ENCODE measurements at regions not wholly inside any gene's neighbourhood (a gene's known extent, or its start where the extent isn't known, plus 50 kb on each side); places are given as distances from the start of the nearest gene placed in this dataset.

- H3K4me3 ChIP-seq (ENCODE audit: low read depth, low read length): no peak overlapping the region
- TF ChIP-seq, protein P1, sequence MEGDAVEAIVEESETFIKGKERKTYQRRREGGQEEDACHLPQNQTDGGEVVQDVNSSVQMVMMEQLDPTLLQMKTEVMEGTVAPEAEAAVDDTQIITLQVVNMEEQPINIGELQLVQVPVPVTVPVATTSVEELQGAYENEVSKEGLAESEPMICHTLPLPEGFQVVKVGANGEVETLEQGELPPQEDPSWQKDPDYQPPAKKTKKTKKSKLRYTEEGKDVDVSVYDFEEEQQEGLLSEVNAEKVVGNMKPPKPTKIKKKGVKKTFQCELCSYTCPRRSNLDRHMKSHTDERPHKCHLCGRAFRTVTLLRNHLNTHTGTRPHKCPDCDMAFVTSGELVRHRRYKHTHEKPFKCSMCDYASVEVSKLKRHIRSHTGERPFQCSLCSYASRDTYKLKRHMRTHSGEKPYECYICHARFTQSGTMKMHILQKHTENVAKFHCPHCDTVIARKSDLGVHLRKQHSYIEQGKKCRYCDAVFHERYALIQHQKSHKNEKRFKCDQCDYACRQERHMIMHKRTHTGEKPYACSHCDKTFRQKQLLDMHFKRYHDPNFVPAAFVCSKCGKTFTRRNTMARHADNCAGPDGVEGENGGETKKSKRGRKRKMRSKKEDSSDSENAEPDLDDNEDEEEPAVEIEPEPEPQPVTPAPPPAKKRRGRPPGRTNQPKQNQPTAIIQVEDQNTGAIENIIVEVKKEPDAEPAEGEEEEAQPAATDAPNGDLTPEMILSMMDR (conservative IDR thresholded peaks at IDR 0.05; ENCODE audit: low read depth, low read length): no peak
- DNase-seq (ENCODE audit: low read depth): peak; percentile 8
Observed at GRCh38 chr2:193885419-193885818, 1690.7 kb upstream of the TMEFF2 start.

- no peak overlapping the region for H3K4me3 ChIP-seq (ENCODE audit: low read depth, low read length)
- no peak for DNase-seq (ENCODE audit: low read depth)
- TF ChIP-seq, protein P1 (conservative IDR thresholded peaks at IDR 0.05; ENCODE audit: low read depth, low read length): no peak
Observed at GRCh38 chr2:193883820-193884219, 1689.1 kb upstream of the TMEFF2 start.

DNA sequence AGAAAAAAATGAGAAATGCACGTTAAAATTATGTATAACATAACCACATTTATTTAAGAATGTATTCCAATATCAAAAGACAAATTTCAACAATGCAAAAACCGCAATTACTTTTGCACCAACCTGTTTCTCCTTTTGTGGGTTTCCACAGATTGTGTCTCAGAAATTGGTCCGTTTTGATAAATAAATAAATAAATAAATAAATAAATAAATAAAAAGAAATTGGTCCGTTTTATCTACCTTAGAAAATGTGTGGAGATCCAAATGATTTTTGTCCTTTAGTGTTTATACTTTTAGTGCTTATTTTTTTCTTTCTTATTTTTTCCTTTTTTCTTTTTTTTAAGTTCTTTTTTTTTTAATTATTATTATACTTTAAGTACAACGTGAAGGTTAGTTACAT lies 1682.2 kb upstream of the TMEFF2 start:
- no peak overlapping the region for H3K4me3 ChIP-seq (ENCODE audit: low read depth, low read length)
- no peak for DNase-seq (ENCODE audit: low read depth)
- TF ChIP-seq, protein P1 (conservative IDR thresholded peaks at IDR 0.05; ENCODE audit: low read depth, low read length): no peak

- H3K4me3 ChIP-seq (ENCODE audit: low read depth, low read length): no peak overlapping the region
- no peak for DNase-seq (ENCODE audit: low read depth)
- TF ChIP-seq, protein P1 (conservative IDR thresholded peaks at IDR 0.05; ENCODE audit: low read depth, low read length): no peak
Observed at GRCh38 chr2:193869564-193869963, 1674.8 kb upstream of the TMEFF2 start.

- TF ChIP-seq, protein P1 (conservative IDR thresholded peaks at IDR 0.05; ENCODE audit: low read depth, low read length): no peak
- DNase-seq (ENCODE audit: low read depth): no peak
- no peak overlapping the region for H3K4me3 ChIP-seq (ENCODE audit: low read depth, low read length)
Observed at GRCh38 chr2:193868833-193869232, 1674.1 kb upstream of the TMEFF2 start.

DNA sequence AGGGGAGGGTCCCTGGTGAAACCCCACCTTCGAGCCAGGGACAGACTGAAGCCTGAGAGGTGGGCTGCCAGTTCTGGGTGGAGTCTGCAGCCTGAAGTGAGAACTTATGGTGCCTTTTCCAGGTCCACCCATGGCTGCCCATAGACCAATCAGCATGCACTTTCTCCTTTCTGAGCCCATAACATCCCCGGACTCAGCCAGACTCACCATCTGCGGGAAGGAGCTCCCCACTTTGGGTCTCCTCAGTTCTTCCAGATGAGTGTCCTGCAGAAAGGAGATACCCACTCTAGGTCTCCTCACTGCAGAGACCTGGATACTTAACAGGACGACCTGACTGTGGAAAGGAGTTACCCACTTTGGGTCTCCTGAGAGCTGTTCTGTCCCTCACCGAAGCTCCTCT lies 1673.4 kb upstream of the TMEFF2 start:
- TF ChIP-seq, protein P1 (conservative IDR thresholded peaks at IDR 0.05; ENCODE audit: low read depth, low read length): no peak
- no peak overlapping the region for H3K4me3 ChIP-seq (ENCODE audit: low read depth, low read length)
- no peak for DNase-seq (ENCODE audit: low read depth)

GRCh38 chr2:193867454-193867853 lies 1672.7 kb upstream of the TMEFF2 start:
- no peak overlapping the region for H3K4me3 ChIP-seq (ENCODE audit: low read depth, low read length)
- no peak for DNase-seq (ENCODE audit: low read depth)
- TF ChIP-seq, protein P1 (conservative IDR thresholded peaks at IDR 0.05; ENCODE audit: low read depth, low read length): no peak

All from choroid plexus epithelial cell (primary cell).